ENCODE measurements at regions not wholly inside any gene's neighbourhood (a gene's known extent, or its start where the extent isn't known, plus 50 kb on each side); places are given as distances from the start of the nearest gene placed in this dataset.

DNA sequence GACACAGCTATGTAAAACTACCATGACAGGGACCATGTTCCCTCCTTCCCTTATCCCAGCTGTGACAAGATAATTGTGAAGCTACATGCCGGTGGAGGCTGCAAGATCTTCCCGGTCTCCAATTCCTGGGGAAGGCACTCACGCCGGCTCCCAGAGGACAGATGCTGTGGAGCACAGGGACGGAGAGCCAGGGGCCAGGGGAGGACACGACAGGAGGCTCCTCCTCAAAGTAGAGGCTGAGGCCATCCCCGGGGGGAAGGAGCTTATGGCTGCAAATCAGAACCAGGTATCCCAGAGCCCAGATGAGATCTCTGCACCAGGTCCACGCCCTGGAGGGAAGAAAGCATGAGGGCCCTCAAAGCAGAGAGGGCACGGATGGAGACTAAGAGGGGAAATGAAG is 286.2 kb downstream of the TCERG1L start:
- no peaks in the 10 kb centered on the region for H3K27me3 ChIP-seq
- no peak for DNase-seq
- no peaks in the 10 kb centered on the region for H3K4me1 ChIP-seq
- no peak for TF ChIP-seq EP300 (IDR thresholded peaks at IDR 0.05; ENCODE audit: low read depth)
- no peak for TF ChIP-seq POLR2AphosphoS5 (IDR thresholded peaks at IDR 0.05)
- TF ChIP-seq, protein P1, sequence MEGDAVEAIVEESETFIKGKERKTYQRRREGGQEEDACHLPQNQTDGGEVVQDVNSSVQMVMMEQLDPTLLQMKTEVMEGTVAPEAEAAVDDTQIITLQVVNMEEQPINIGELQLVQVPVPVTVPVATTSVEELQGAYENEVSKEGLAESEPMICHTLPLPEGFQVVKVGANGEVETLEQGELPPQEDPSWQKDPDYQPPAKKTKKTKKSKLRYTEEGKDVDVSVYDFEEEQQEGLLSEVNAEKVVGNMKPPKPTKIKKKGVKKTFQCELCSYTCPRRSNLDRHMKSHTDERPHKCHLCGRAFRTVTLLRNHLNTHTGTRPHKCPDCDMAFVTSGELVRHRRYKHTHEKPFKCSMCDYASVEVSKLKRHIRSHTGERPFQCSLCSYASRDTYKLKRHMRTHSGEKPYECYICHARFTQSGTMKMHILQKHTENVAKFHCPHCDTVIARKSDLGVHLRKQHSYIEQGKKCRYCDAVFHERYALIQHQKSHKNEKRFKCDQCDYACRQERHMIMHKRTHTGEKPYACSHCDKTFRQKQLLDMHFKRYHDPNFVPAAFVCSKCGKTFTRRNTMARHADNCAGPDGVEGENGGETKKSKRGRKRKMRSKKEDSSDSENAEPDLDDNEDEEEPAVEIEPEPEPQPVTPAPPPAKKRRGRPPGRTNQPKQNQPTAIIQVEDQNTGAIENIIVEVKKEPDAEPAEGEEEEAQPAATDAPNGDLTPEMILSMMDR (IDR thresholded peaks at IDR 0.05) = no peak
- no peak for TF ChIP-seq POLR2A (IDR thresholded peaks at IDR 0.05)
- no peaks in the 10 kb centered on the region for H3K36me3 ChIP-seq
- WGBS, 2 donors (ENCODE audit: low coverage in 1 of 2) = 79 to 80% methylated on average over 1 to 9 of the region's 9 CpGs
- intact Hi-C loops (cut with DNase I; ENCODE audit: low total_unique reads) = no loop called here
- no peaks in the 10 kb centered on the region for H3K9me3 ChIP-seq
- no peak overlapping the region for H3K4me3 ChIP-seq
- in situ Hi-C loops (cut with MboI; ENCODE audit: low pct_ligation_motif_present in 1 of 4, low pct_unique_long_range_greater_than_20kb in 1 of 4, low sequenced_read_pairs in 3 of 4) = no loop called here
- no peak overlapping the region for H3K27ac ChIP-seq

DNA sequence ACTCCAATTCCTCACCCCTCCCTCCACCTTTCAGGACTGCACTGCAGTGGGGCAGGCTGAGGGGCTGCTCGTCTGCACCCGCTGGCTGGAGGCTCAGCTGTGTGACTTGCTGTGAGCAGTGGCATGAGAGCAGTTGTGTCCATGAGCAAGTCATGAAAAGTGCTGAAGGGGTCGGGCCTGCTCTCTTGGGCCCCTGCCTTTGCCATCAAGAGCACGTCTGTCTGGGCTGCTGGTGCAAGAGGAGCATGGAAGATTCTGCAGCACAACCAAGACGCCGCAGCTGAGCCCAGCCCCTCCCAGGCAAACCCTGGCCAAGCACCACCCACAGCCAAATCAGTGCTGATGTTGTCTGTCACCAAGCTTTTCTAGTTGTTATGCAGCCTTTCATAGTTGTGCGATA is 284.3 kb downstream of the TCERG1L start:
- intact Hi-C loops (cut with DNase I; ENCODE audit: low total_unique reads) = no loop called here
- H3K36me3 ChIP-seq = no peaks in the 10 kb centered on the region
- DNase-seq = no peak
- TF ChIP-seq POLR2AphosphoS5 (IDR thresholded peaks at IDR 0.05) (no peak), EP300 (IDR thresholded peaks at IDR 0.05; ENCODE audit: low read depth) (no peak), POLR2A (IDR thresholded peaks at IDR 0.05) (no peak)
- TF ChIP-seq, protein P1 (IDR thresholded peaks at IDR 0.05) = no peak
- no peaks in the 10 kb centered on the region for H3K9me3 ChIP-seq
- in situ Hi-C loops (cut with MboI; ENCODE audit: low pct_ligation_motif_present in 1 of 4, low pct_unique_long_range_greater_than_20kb in 1 of 4, low sequenced_read_pairs in 3 of 4) = no loop called here
- H3K4me1 ChIP-seq = no peaks in the 10 kb centered on the region
- WGBS, 2 donors (ENCODE audit: low coverage in 1 of 2) = 71 to 100% methylated on average over 1 to 7 of the region's 7 CpGs
- H3K27ac ChIP-seq = no peak overlapping the region
- no peaks in the 10 kb centered on the region for H3K27me3 ChIP-seq
- no peak overlapping the region for H3K4me3 ChIP-seq

DNA sequence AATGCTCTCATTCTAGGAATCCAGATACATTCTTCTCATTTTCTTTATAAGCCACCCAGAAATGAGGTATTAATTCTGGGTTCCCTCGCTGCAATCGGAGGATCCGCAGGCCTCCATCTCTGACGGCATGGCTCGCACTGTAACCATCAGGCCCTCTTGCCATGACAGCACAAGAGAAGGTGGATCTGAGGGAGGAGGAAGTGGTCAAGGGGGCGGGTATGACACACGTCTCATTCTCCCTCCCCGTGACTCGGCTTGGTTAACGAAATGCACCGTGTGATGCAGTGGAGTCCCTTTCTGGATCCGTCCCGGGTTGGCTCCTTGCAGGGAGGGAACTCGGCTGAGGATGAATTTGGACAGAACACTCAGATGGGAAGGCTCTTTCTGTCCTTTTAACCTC is 280.2 kb downstream of the TCERG1L start:
- WGBS, 2 donors (ENCODE audit: low coverage in 1 of 2) = 71 to 84% methylated on average over 4 to 14 of the region's 14 CpGs
- DNase-seq = no peak
- no peak for TF ChIP-seq POLR2AphosphoS5 (IDR thresholded peaks at IDR 0.05)
- intact Hi-C loops (cut with DNase I; ENCODE audit: low total_unique reads) = no loop called here
- no peak overlapping the region for H3K27ac ChIP-seq
- H3K36me3 ChIP-seq = no peaks in the 10 kb centered on the region
- no peaks in the 10 kb centered on the region for H3K27me3 ChIP-seq
- H3K4me3 ChIP-seq = no peak overlapping the region
- no peaks in the 10 kb centered on the region for H3K9me3 ChIP-seq
- in situ Hi-C loops (cut with MboI; ENCODE audit: low pct_ligation_motif_present in 1 of 4, low pct_unique_long_range_greater_than_20kb in 1 of 4, low sequenced_read_pairs in 3 of 4) = no loop called here
- H3K4me1 ChIP-seq = no peaks in the 10 kb centered on the region

DNA sequence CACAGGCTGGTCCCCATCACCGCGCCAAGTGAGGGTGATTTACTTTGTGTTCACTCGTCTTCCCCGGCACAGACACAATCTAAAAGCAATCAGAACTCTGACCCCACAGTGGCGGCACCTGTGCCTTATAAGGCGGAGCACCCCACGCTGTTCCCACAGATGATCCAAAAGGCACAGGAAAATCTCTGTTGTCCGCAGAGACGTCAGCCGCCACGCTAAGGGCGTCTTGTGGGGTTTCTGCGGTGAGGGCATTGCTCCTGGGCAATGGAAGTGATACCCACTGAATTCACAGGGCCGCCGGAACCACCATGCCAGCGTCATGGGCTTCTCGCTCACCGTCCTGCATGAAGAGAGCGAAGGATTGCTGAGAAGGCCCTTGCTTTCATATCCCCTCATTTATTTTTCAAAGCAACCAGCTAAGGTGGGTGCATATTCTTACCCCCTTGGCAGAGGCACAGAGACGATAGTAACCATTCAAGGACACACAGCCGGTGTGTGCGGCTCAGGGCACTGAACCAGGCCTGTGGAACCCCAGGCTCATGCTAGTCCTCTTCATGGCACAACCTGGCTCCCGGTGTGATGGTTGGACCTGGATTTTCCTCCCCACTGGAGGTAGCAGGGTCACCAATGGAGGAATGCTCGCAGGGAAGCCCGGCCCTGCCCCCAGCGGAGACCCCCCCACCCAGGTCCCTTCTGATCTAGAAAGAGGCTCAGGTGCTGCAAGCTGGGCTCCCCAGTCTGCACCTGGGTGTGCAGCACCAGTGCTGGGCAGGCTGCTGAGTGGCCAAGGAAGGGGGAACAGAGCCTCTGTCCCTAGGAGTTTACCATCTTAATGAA is 279.0 kb downstream of the TCERG1L start:
- Histone ChIP-seq H3K4me1 (no peaks in the 10 kb centered on the region), H3K27me3 (no peaks in the 10 kb centered on the region), H3K27ac (no peak overlapping the region), H3K9me3 (no peaks in the 10 kb centered on the region), H3K4me3 (no peak overlapping the region), H3K36me3 (no peaks in the 10 kb centered on the region)
- intact Hi-C loops (cut with DNase I; ENCODE audit: low total_unique reads) = no loop called here
- TF ChIP-seq POLR2AphosphoS5 (IDR thresholded peaks at IDR 0.05) = no peak
- TF ChIP-seq, protein P1 (IDR thresholded peaks at IDR 0.05) = no peak
- no peak for TF ChIP-seq EP300 (IDR thresholded peaks at IDR 0.05; ENCODE audit: low read depth)
- no peak for TF ChIP-seq POLR2A (IDR thresholded peaks at IDR 0.05)
- DNase-seq = no peak
- in situ Hi-C loops (cut with MboI; ENCODE audit: low pct_ligation_motif_present in 1 of 4, low pct_unique_long_range_greater_than_20kb in 1 of 4, low sequenced_read_pairs in 3 of 4) = no loop called here
- 58 to 88% methylated on average over 2 to 24 of the region's 26 CpGs for WGBS, 2 donors (ENCODE audit: low coverage in 1 of 2)
